ENCODE measurements at regions not wholly inside any gene's neighbourhood (a gene's known extent, or its start where the extent isn't known, plus 50 kb on each side); places are given as distances from the start of the nearest gene placed in this dataset.

DNA sequence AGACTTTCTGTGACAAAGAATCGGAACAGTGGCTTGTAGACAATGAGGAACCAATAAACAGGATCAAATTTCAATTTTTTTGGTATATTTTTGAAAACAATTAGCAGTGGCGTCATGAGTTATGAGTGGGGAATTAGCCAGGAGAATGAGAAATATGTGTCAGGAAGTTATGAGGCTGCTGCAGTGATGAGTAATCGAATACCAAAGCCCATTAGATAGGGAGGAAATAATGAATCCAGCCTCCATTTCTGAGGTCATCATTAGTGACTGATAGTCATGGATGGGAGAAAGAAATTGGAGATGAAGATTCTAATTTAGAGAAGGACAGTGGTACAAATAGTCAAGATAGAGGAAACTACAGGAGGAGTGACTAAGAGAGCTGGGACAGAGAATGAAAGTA is 673.1 kb upstream of the VRK2 start:
- TF ChIP-seq TAF1 (CRISPR knock-in tag; IDR thresholded peaks at IDR 0.05) (no peak), NFYB (CRISPR knock-in tag; IDR thresholded peaks at IDR 0.05) (no peak), CHD2 (IDR thresholded peaks at IDR 0.05; ENCODE audit: low read depth, low read length) (no peak)
- TF ChIP-seq, protein P1, sequence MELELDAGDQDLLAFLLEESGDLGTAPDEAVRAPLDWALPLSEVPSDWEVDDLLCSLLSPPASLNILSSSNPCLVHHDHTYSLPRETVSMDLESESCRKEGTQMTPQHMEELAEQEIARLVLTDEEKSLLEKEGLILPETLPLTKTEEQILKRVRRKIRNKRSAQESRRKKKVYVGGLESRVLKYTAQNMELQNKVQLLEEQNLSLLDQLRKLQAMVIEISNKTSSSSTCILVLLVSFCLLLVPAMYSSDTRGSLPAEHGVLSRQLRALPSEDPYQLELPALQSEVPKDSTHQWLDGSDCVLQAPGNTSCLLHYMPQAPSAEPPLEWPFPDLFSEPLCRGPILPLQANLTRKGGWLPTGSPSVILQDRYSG (CRISPR knock-in tag; IDR thresholded peaks at IDR 0.05) = no peak
